SU-DHL-6 (cell line): ENCODE measurements at regions not wholly inside any gene's neighbourhood (a gene's known extent, or its start where the extent isn't known, plus 50 kb on each side); places are given as distances from the start of the nearest gene placed in this dataset.

Source experiments
- H2AFZ ChIP-seq: fragments of 200-600 bp; sonication (generic); 2 replicates; pipeline ENCODE4 v1.6.1; 2014; ENCODE audit warnings: low read depth, mild to moderate bottlenecking, moderate library complexity, mixed read lengths, antibody characterized with exemption, low read length; ENCODE audit not compliant: severe bottlenecking
- H3F3A ChIP-seq: fragments of 200-600 bp; shearing (Covaris generic); 2 replicates; pipeline ENCODE4 v1.6.0; 2016; ENCODE audit warnings: antibody characterized with exemption, mild to moderate bottlenecking; ENCODE audit not compliant: insufficient read depth
- H3K27ac ChIP-seq: fragments of 200-600 bp; sonication (generic); 2 replicates; pipeline ENCODE4 v1.5.1; 2016; ENCODE audit warnings: low read depth, mild to moderate bottlenecking, low read length, moderate library complexity, mixed read lengths
- H3K27me3 ChIP-seq: fragments of 200-600 bp; sonication (generic), shearing (Covaris generic); 2 replicates; pipeline ENCODE4 v1.6.0; 2014; ENCODE audit warnings: mild to moderate bottlenecking, low read length
- H3K36me3 ChIP-seq: fragments of 200-600 bp; sonication (generic); 2 replicates; pipeline ENCODE4 v1.6.1; 2014; ENCODE audit warnings: mild to moderate bottlenecking, low read length, mixed read lengths
- H3K4me2 ChIP-seq: fragments of 300-600, 200-600 bp; shearing (Covaris generic), sonication (generic); 2 replicates; pipeline ENCODE4 v1.6.0; 2014; ENCODE audit warnings: low read length, low read depth, mild to moderate bottlenecking; ENCODE audit not compliant: poor library complexity, severe bottlenecking
- H3K4me3 ChIP-seq: fragments of 200-600 bp; sonication (generic); 2 replicates; pipeline ENCODE4 v1.5.1; 2014; ENCODE audit warnings: antibody characterized with exemption, low read length, mild to moderate bottlenecking, mixed read lengths; ENCODE audit not compliant: insufficient read depth, poor library complexity, severe bottlenecking
- H3K79me2 ChIP-seq: fragments of 200-600 bp; sonication (generic); 2 replicates; pipeline ENCODE4 v1.6.1; 2014; ENCODE audit warnings: mild to moderate bottlenecking, low read length, moderate library complexity; ENCODE audit not compliant: insufficient read depth
- H3K9ac ChIP-seq: fragments of 200-600 bp; sonication (generic); 2 replicates; pipeline ENCODE4 v1.7.0; 2014; ENCODE audit warnings: mild to moderate bottlenecking, low read length
- H3K9me2 ChIP-seq: fragments of 200-600 bp; sonication (generic); replicated peaks from 2 replicates; pipeline ENCODE4 v1.6.1; 2014; ENCODE audit warnings: low read length; ENCODE audit not compliant: insufficient read depth
- H3K9me3 ChIP-seq: fragments of 200-600 bp; sonication (generic); 2 replicates; pipeline ENCODE4 v1.6.1; 2014; ENCODE audit warnings: low read length, mixed read lengths; ENCODE audit not compliant: insufficient read depth
- H4K20me1 ChIP-seq: fragments of 200-600 bp; sonication (generic); 2 replicates; pipeline ENCODE4 v1.6.1; 2014; ENCODE audit warnings: low read depth, mild to moderate bottlenecking, antibody characterized with exemption, low read length, moderate library complexity, mixed read lengths
- CTCF ChIP-seq: fragments of 200-600 bp; sonication (generic); IDR thresholded peaks from one replicate; pipeline ENCODE4 v1.5.1; 2017; ENCODE audit warnings: antibody characterized with exemption, mild to moderate bottlenecking, low read length, moderate library complexity; ENCODE audit not compliant: insufficient read depth, poor library complexity, severe bottlenecking
- EZH2phosphoT487 ChIP-seq: fragments of 200-600 bp; sonication (generic), shearing (Covaris generic); conservative IDR thresholded peaks from 2 replicates; pipeline ENCODE4 v1.6.1; 2018; ENCODE audit warnings: mild to moderate bottlenecking, antibody characterized with exemption, low read length, moderate library complexity, mixed read lengths

- H3K79me2 ChIP-seq = no peaks in the 10 kb centered on the region
- H3K27ac ChIP-seq = no peak overlapping the region
- H3K36me3 ChIP-seq = no peaks in the 10 kb centered on the region
- H3K9me2 ChIP-seq = no peaks in the 10 kb centered on the region; the same call in 1 of the 2 replicates
- no peak overlapping the region for H3K4me2 ChIP-seq
- no peaks in the 10 kb centered on the region for H3F3A ChIP-seq
- no peak overlapping the region for H2AFZ ChIP-seq
- H3K4me3 ChIP-seq = no peak overlapping the region
- no peaks in the 10 kb centered on the region for H3K9me3 ChIP-seq
- no peak overlapping the region for H3K9ac ChIP-seq
- no peaks in the 10 kb centered on the region for H4K20me1 ChIP-seq
- TF ChIP-seq EZH2phosphoT487 (no peak), CTCF (no peak)
- no peaks in the 10 kb centered on the region for H3K27me3 ChIP-seq
Observed at GRCh38 chr2:172285760-172286159, 141.6 kb upstream of the ITGA6 start.

DNA sequence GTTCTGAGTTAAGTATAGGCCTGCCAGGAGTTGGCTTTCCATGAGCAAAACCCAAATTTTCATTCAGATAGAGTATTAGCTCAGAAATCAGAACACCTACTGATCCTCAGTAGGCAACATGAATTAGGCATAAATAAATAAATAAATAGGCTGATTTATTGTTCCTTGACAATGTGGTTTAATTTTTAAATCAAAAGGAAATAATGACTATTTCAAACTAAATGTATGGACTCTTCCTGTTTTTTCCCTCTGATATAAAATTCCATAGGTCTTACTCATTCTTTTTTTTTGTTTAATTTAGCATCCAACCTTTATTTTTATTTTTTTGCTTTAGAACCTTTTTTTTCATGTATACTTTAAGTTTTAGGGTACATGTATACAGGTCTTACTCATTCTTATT is 140.2 kb upstream of the ITGA6 start:
- H3F3A ChIP-seq = no peaks in the 10 kb centered on the region
- H3K27ac ChIP-seq = no peak overlapping the region
- H3K9me3 ChIP-seq = no peaks in the 10 kb centered on the region
- no peaks in the 10 kb centered on the region for H3K79me2 ChIP-seq
- H3K9me2 ChIP-seq = no peaks in the 10 kb centered on the region; the same call in 1 of the 2 replicates
- no peak overlapping the region for H3K4me2 ChIP-seq
- no peaks in the 10 kb centered on the region for H4K20me1 ChIP-seq
- no peak overlapping the region for H2AFZ ChIP-seq
- H3K9ac ChIP-seq = no peak overlapping the region
- TF ChIP-seq CTCF (no peak), EZH2phosphoT487 (no peak)
- H3K27me3 ChIP-seq = no peaks in the 10 kb centered on the region
- H3K36me3 ChIP-seq = no peaks in the 10 kb centered on the region
- H3K4me3 ChIP-seq = no peak overlapping the region

DNA sequence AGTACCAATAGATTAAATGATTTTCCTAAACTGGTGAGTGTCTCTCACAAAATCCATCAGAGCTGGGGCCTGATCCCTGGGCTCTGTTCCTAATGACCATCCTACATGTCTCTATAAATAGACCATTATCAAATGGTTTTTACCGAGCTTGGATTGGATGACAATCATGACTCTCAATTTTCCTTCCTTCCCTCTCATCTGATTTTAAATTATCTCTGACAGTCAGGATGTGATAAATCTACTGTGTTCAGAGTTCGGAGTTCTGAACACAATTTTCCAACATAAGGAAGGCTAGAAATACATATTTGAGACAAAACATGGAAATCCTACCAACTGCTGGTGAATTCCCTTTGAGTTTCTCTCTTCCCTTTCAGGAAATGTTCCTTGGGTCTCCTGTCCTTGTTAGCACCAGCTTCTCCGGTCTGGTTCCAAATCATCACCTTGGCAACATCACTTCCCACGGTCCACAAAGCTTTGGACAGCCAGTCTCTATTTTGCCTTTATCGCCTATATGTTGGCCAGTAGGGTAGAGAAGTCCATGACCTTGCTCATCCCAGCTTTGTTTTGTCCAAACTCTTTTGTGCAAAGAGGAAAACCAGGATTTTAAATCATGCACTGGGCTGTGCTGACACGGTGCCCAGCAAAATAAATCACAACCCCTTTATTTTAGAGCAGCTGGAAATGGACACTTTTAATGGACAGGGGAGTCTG is 139.6 kb upstream of the ITGA6 start:
- Histone ChIP-seq H3K79me2 (no peaks in the 10 kb centered on the region), H3K9me3 (no peaks in the 10 kb centered on the region), H3K9ac (no peak overlapping the region), H3F3A (no peaks in the 10 kb centered on the region), H3K4me3 (no peak overlapping the region), H3K36me3 (no peaks in the 10 kb centered on the region), H3K27me3 (no peaks in the 10 kb centered on the region), H3K4me2 (no peak overlapping the region), H3K9me2 (no peaks in the 10 kb centered on the region; the same call in 1 of the 2 replicates), H4K20me1 (no peaks in the 10 kb centered on the region), H2AFZ (no peak overlapping the region), H3K27ac (no peak overlapping the region)
- no peak for TF ChIP-seq CTCF
- TF ChIP-seq EZH2phosphoT487 = no peak
